ENCODE measurements at regions not wholly inside any gene's neighbourhood (a gene's known extent, or its start where the extent isn't known, plus 50 kb on each side); places are given as distances from the start of the nearest gene placed in this dataset.

DNA sequence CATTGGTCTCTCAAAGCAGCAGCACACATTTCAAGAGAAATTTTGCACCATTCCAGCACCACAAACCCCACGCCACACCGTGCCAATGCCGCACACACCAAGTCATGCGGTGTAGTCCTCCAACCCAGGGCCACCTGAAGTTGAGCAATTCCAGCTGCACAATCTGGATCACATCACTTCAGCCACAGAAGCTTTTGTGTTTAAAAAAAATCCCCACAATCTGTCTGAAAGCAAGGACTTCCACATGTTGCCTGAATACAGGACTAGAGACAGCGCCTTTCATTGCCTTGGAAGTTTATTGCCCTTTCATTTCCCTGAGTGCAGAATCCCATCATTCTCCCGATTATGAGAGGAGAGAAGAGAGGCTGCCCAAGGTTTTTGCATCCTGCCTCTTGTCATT is 175.6 kb upstream of the BCL6 start:
- TF ChIP-seq EZH2phosphoT487 (IDR thresholded peaks at IDR 0.05; ENCODE audit: borderline replicate concordance, low read depth, low read length) = no peak
- TF ChIP-seq, protein P1, sequence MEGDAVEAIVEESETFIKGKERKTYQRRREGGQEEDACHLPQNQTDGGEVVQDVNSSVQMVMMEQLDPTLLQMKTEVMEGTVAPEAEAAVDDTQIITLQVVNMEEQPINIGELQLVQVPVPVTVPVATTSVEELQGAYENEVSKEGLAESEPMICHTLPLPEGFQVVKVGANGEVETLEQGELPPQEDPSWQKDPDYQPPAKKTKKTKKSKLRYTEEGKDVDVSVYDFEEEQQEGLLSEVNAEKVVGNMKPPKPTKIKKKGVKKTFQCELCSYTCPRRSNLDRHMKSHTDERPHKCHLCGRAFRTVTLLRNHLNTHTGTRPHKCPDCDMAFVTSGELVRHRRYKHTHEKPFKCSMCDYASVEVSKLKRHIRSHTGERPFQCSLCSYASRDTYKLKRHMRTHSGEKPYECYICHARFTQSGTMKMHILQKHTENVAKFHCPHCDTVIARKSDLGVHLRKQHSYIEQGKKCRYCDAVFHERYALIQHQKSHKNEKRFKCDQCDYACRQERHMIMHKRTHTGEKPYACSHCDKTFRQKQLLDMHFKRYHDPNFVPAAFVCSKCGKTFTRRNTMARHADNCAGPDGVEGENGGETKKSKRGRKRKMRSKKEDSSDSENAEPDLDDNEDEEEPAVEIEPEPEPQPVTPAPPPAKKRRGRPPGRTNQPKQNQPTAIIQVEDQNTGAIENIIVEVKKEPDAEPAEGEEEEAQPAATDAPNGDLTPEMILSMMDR (conservative IDR thresholded peaks at IDR 0.05; ENCODE audit: low read length) = no peak
